ENCODE measurements at regions not wholly inside any gene's neighbourhood (a gene's known extent, or its start where the extent isn't known, plus 50 kb on each side); places are given as distances from the start of the nearest gene placed in this dataset.

DNA sequence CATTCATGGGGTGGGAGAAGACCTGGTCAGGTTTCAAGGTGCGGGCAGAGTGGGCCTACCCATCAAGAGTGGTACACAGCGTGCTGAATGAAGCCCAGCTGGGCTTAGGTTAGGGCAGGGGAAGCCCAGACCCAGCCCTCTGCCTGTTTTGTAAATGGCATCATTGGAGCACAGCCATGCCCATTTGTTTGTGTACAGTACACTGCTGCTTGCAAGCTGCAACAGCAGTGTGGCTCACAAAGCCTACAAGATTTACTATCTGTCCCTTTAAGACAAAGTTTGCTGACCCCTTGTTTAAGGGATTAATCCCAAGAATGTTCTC is 230.1 kb upstream of the TNRC6C start:
- TF ChIP-seq, protein P1, sequence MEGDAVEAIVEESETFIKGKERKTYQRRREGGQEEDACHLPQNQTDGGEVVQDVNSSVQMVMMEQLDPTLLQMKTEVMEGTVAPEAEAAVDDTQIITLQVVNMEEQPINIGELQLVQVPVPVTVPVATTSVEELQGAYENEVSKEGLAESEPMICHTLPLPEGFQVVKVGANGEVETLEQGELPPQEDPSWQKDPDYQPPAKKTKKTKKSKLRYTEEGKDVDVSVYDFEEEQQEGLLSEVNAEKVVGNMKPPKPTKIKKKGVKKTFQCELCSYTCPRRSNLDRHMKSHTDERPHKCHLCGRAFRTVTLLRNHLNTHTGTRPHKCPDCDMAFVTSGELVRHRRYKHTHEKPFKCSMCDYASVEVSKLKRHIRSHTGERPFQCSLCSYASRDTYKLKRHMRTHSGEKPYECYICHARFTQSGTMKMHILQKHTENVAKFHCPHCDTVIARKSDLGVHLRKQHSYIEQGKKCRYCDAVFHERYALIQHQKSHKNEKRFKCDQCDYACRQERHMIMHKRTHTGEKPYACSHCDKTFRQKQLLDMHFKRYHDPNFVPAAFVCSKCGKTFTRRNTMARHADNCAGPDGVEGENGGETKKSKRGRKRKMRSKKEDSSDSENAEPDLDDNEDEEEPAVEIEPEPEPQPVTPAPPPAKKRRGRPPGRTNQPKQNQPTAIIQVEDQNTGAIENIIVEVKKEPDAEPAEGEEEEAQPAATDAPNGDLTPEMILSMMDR (IDR thresholded peaks at IDR 0.05; ENCODE audit: control extremely low read depth, extremely low read depth, low read depth, missing control alignments) = no peak
- ChIA-PET POLR2A (no interaction called here), CTCF (no interaction called here)
- no peak for DNase-seq (ENCODE audit: extremely low spot score)

DNA sequence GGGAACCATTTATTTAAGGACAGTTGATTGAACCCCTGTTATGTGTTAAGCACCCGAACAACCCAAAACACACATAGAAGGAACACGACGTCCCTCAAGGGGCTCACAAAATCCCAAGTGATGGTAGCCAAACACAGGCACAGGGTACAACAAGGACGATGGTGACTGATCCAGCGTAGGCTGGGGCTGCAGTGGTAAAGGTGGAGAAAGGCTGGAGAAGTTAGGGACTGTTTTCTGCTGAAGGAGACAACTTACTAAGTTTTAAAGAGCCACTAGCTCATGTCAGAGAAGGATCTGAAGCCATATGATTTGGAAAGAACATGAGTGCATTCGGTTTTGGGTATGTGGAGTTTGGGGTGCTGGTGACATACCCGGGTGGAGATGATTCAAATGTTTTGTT is 229.6 kb upstream of the TNRC6C start:
- CTCF ChIA-PET = no interaction called here
- POLR2A ChIA-PET = no interaction called here
- TF ChIP-seq, protein P1 (IDR thresholded peaks at IDR 0.05; ENCODE audit: control extremely low read depth, extremely low read depth, low read depth, missing control alignments) = no peak
- no peak for DNase-seq (ENCODE audit: extremely low spot score)

DNA sequence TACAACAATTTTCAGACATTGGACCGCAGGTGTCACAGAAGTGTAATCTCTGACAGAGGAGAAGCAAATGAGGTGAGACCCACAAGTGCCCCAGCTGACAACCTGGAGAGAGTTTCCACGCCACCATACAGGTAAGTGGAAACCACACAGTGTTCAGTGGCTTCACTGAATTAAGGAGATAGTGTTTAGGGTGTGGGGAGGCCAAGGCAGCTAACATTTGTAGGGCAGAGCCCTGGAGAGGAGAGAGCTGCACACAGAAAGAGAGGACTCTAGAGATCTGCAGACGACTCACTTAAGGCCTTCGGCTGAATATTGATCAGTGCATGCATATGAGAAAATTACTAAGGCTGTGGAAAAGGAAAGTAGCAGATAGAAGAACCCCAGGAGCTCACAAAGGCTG is 228.9 kb upstream of the TNRC6C start:
- ChIA-PET POLR2A (no interaction called here), CTCF (no interaction called here)
- TF ChIP-seq, protein P1 (IDR thresholded peaks at IDR 0.05; ENCODE audit: control extremely low read depth, extremely low read depth, low read depth, missing control alignments) = no peak
- no peak for DNase-seq (ENCODE audit: extremely low spot score)

DNA sequence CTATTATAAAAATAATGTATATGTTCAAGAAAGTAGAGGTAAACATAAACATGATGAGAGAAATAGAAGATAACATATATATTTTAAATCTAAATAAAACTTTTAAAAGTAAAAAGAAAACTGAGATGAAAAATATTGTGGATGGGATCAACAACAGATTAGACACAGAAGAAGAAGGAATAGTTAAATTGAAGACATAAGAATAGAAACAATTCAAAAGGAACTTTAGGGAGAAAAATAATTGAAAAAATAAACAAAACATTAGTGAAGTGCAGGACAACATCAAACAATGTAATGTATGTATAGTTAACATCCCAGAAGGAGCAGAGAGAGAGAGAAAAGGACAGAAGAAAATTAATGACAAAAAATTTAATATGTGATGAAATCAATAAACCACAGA is 228.1 kb upstream of the TNRC6C start:
- DNase-seq (ENCODE audit: extremely low spot score) = no peak
- TF ChIP-seq, protein P1 (IDR thresholded peaks at IDR 0.05; ENCODE audit: control extremely low read depth, extremely low read depth, low read depth, missing control alignments) = no peak
- POLR2A ChIA-PET = no interaction called here
- CTCF ChIA-PET = interaction anchor here (1.5 kb wide), 1 partner anchor 20 kb away, joined by 3 read pairs; no protein-coding TSS in a partner anchor

DNA sequence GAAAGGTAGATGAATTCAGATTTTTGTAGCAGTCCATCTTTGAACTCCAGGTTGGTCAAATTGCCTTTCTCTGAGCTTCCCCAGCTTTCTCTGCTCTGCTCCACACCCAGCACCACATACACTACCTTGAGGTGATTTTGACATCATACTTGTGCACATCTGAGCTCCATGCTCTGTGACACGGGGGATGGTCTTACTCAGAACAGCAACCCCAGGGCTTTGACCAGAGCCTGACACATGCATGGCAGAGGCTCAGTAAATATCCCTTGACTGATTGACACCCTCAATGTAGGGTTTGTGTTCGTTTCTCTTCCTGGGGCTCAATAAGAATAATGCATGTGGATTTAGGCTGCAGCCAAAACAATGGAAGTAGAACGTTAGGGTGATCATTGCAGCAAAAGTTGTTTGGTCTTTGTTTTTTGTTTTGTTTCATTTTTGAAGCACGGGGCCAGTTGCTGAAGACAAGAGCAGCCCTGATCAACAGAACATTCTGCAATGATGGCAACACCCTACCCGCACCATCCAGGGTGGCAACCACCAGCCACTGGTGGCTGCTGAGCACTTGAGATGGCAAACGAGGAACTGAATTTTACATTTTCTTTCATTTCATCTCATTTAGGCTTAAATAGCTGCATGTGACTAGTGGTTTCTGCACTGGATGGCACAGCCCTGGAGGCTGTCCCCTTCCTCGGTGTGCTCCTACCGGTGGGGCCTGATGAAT is 224.8 kb upstream of the TNRC6C start:
- ChIA-PET POLR2A (no interaction called here), CTCF (no interaction called here)
- DNase-seq (ENCODE audit: extremely low spot score) = no peak
- TF ChIP-seq, protein P1 (IDR thresholded peaks at IDR 0.05; ENCODE audit: control extremely low read depth, extremely low read depth, low read depth, missing control alignments) = no peak

DNA sequence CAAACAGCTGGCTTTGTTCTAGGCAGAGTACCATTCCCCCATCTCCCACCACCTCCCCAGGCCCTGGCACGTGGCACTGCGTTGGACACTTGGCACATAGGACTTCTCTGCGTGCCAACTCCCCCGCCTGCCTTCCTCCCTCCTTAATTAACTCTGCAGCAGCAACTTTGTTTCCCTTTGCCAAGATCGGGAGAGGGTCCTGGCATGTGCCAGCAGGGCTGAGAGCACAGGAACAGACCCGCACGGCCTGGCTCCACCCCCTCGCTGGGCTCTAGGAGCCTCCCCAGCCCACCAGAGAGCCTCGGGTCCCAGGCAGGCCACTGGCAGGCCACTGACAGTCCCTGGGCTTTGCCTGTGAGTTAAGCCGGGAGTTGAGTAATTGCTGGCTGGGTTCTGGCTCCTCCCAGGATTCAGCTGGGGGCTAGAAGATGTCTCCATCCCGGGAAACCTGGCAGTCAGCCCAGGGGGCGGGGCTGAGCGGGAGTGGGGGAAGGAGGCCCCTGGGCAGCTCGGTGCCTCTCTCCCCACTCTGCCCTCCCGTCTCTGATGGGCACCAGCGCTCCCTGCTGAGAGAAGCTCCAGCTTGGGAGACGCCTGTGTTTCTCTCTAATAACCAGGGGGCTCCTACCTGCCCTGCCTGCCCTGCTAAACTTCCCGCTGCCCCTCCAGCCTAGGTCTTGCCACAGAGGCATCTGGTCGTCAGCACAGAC is 224.0 kb upstream of the TNRC6C start:
- ChIA-PET POLR2A (no interaction called here), CTCF (no interaction called here)
- TF ChIP-seq, protein P1 (IDR thresholded peaks at IDR 0.05; ENCODE audit: control extremely low read depth, extremely low read depth, low read depth, missing control alignments) = no peak
- DNase-seq (ENCODE audit: extremely low spot score) = no peak
